Activated naive CD8-positive, alpha-beta T cell treated with anti-CD3 and anti-CD28 coated beads for 36 hours (primary cell): ENCODE measurements at regions not wholly inside any gene's neighbourhood (a gene's known extent, or its start where the extent isn't known, plus 50 kb on each side); places are given as distances from the start of the nearest gene placed in this dataset.

Experiments
- DNase-seq: peaks from one replicate; pipeline ENCODE4 v3.0.0; 2021
- H3K27ac Mint-ChIP-seq: one replicate; pipeline ENCODE4 v1.8.0; 2022; ENCODE audit warnings: mild to moderate bottlenecking, moderate library complexity, mixed read lengths
- H3K27me3 Mint-ChIP-seq: one replicate; pipeline ENCODE4 v1.8.0; 2022; ENCODE audit warnings: mild to moderate bottlenecking, mixed read lengths
- H3K36me3 Mint-ChIP-seq: one replicate; pipeline ENCODE4 v1.8.0; 2021; ENCODE audit warnings: mild to moderate bottlenecking, mixed read lengths
- H3K4me1 Mint-ChIP-seq: one replicate; pipeline ENCODE4 v1.8.0; 2021; ENCODE audit warnings: mixed read lengths
- H3K4me3 Mint-ChIP-seq: one replicate; pipeline ENCODE4 v1.8.0; 2022; ENCODE audit warnings: mild to moderate bottlenecking, moderate library complexity, mixed read lengths
- H3K9me3 Mint-ChIP-seq: one replicate; pipeline ENCODE4 v1.8.0; 2022; ENCODE audit warnings: mixed read lengths

- H3K4me1 Mint-ChIP-seq: no peaks in the 10 kb centered on the region
- no peaks in the 10 kb centered on the region for H3K36me3 Mint-ChIP-seq
- no peak overlapping the region for H3K27ac Mint-ChIP-seq
- H3K9me3 Mint-ChIP-seq: no peaks in the 10 kb centered on the region
- DNase-seq: no peak
- H3K4me3 Mint-ChIP-seq: no peak overlapping the region
- no peaks in the 10 kb centered on the region for H3K27me3 Mint-ChIP-seq
Observed at GRCh38 chr1:244313346-244313745, 138.4 kb downstream of the ADSS2 start.

- Mint-ChIP-seq H3K9me3 (no peaks in the 10 kb centered on the region), H3K4me1 (peaks cover 9% of the 10 kb centered on the region), H3K27ac (no peak overlapping the region), H3K27me3 (no peaks in the 10 kb centered on the region), H3K36me3 (no peaks in the 10 kb centered on the region), H3K4me3 (no peak overlapping the region)
- no peak for DNase-seq
Observed at GRCh38 chr1:244314921-244315559, 136.7 kb downstream of the ADSS2 start.

- H3K4me1 Mint-ChIP-seq: peaks cover 10% of the 10 kb centered on the region
- H3K9me3 Mint-ChIP-seq: no peaks in the 10 kb centered on the region
- H3K27me3 Mint-ChIP-seq: no peaks in the 10 kb centered on the region
- DNase-seq: no peak
- H3K36me3 Mint-ChIP-seq: no peaks in the 10 kb centered on the region
- H3K4me3 Mint-ChIP-seq: no peak overlapping the region
- no peak overlapping the region for H3K27ac Mint-ChIP-seq
Observed at GRCh38 chr1:244315996-244316395, 135.7 kb downstream of the ADSS2 start.

- no peak for DNase-seq
- Mint-ChIP-seq H3K4me1 (peaks cover 10% of the 10 kb centered on the region), H3K9me3 (no peaks in the 10 kb centered on the region), H3K36me3 (no peaks in the 10 kb centered on the region), H3K27me3 (no peaks in the 10 kb centered on the region), H3K4me3 (no peak overlapping the region), H3K27ac (no peak overlapping the region)
Observed at GRCh38 chr1:244316407-244316806, 135.3 kb downstream of the ADSS2 start.

- Mint-ChIP-seq H3K9me3 (no peaks in the 10 kb centered on the region), H3K4me3 (no peak overlapping the region), H3K36me3 (no peaks in the 10 kb centered on the region), H3K4me1 (peaks cover 10% of the 10 kb centered on the region), H3K27me3 (no peaks in the 10 kb centered on the region), H3K27ac (no peak overlapping the region)
- DNase-seq: no peak
Observed at GRCh38 chr1:244316986-244317655, 134.6 kb downstream of the ADSS2 start.

GRCh38 chr1:244318078-244318477 lies 133.6 kb downstream of the ADSS2 start:
- Mint-ChIP-seq H3K4me3 (no peak overlapping the region), H3K27ac (no peak overlapping the region), H3K36me3 (no peaks in the 10 kb centered on the region), H3K4me1 (peaks cover 16% of the 10 kb centered on the region), H3K27me3 (no peaks in the 10 kb centered on the region), H3K9me3 (no peaks in the 10 kb centered on the region)
- no peak for DNase-seq

GRCh38 chr1:244318512-244318911 lies 133.2 kb downstream of the ADSS2 start:
- peaks cover 16% of the 10 kb centered on the region for H3K4me1 Mint-ChIP-seq
- no peaks in the 10 kb centered on the region for H3K9me3 Mint-ChIP-seq
- H3K36me3 Mint-ChIP-seq: no peaks in the 10 kb centered on the region
- no peak overlapping the region for H3K4me3 Mint-ChIP-seq
- no peak for DNase-seq
- no peak overlapping the region for H3K27ac Mint-ChIP-seq
- H3K27me3 Mint-ChIP-seq: no peaks in the 10 kb centered on the region

- no peaks in the 10 kb centered on the region for H3K9me3 Mint-ChIP-seq
- no peaks in the 10 kb centered on the region for H3K27me3 Mint-ChIP-seq
- H3K36me3 Mint-ChIP-seq: no peaks in the 10 kb centered on the region
- peak overlapping the region; percentile 80 for H3K27ac Mint-ChIP-seq
- peaks cover 16% of the 10 kb centered on the region for H3K4me1 Mint-ChIP-seq
- peak; percentile 41 for DNase-seq
- peak overlapping the region; percentile 30 for H3K4me3 Mint-ChIP-seq
Observed at GRCh38 chr1:244319283-244320132, 132.2 kb downstream of the ADSS2 start.

GRCh38 chr1:244322181-244322580 lies 129.5 kb downstream of the ADSS2 start:
- no peak overlapping the region for H3K27ac Mint-ChIP-seq
- no peaks in the 10 kb centered on the region for H3K36me3 Mint-ChIP-seq
- H3K27me3 Mint-ChIP-seq: no peaks in the 10 kb centered on the region

GRCh38 chr1:244322791-244323521 lies 128.8 kb downstream of the ADSS2 start:
- DNase-seq: no peak
- Mint-ChIP-seq H3K9me3 (no peaks in the 10 kb centered on the region), H3K27me3 (no peaks in the 10 kb centered on the region), H3K36me3 (no peaks in the 10 kb centered on the region), H3K4me3 (no peak overlapping the region), H3K27ac (no peak overlapping the region), H3K4me1 (peaks cover 18% of the 10 kb centered on the region)

More at GRCh38 chr1:244322181-244322580, 129.5 kb downstream of the ADSS2 start:
- Mint-ChIP-seq H3K4me1 (peaks cover 18% of the 10 kb centered on the region), H3K4me3 (no peak overlapping the region), H3K9me3 (no peaks in the 10 kb centered on the region)
- DNase-seq: no peak

- DNase-seq: no peak
Observed at GRCh38 chr1:244324176-244324883, 127.4 kb downstream of the ADSS2 start.

GRCh38 chr1:244325056-244325758 lies 126.5 kb downstream of the ADSS2 start:
- Mint-ChIP-seq H3K27me3 (no peaks in the 10 kb centered on the region), H3K27ac (no peak overlapping the region), H3K4me1 (peaks cover 9% of the 10 kb centered on the region), H3K4me3 (no peak overlapping the region), H3K36me3 (no peaks in the 10 kb centered on the region), H3K9me3 (peaks cover 5% of the 10 kb centered on the region)
- no peak for DNase-seq

More at GRCh38 chr1:244324176-244324883, 127.4 kb downstream of the ADSS2 start:
- H3K27me3 Mint-ChIP-seq: no peaks in the 10 kb centered on the region
- H3K9me3 Mint-ChIP-seq: peaks cover 5% of the 10 kb centered on the region
- H3K27ac Mint-ChIP-seq: no peak overlapping the region
- H3K4me1 Mint-ChIP-seq: peaks cover 16% of the 10 kb centered on the region
- H3K4me3 Mint-ChIP-seq: no peak overlapping the region
- no peaks in the 10 kb centered on the region for H3K36me3 Mint-ChIP-seq

- no peak for DNase-seq
- Mint-ChIP-seq H3K4me1 (peaks cover 8% of the 10 kb centered on the region), H3K27ac (no peak overlapping the region), H3K27me3 (no peaks in the 10 kb centered on the region), H3K4me3 (no peak overlapping the region), H3K36me3 (no peaks in the 10 kb centered on the region), H3K9me3 (peaks cover 7% of the 10 kb centered on the region)
Observed at GRCh38 chr1:244326757-244327156, 125.0 kb downstream of the ADSS2 start.

GRCh38 chr1:244327533-244327932 lies 124.2 kb downstream of the ADSS2 start:
- H3K36me3 Mint-ChIP-seq: no peaks in the 10 kb centered on the region
- H3K4me1 Mint-ChIP-seq: peaks cover 7% of the 10 kb centered on the region
- peaks cover 8% of the 10 kb centered on the region for H3K9me3 Mint-ChIP-seq
- peaks cover 3% of the 10 kb centered on the region for H3K27me3 Mint-ChIP-seq
- no peak overlapping the region for H3K4me3 Mint-ChIP-seq
- no peak overlapping the region for H3K27ac Mint-ChIP-seq
- DNase-seq: no peak
